ENCODE measurements at regions not wholly inside any gene's neighbourhood (a gene's known extent, or its start where the extent isn't known, plus 50 kb on each side); places are given as distances from the start of the nearest gene placed in this dataset.

- Histone ChIP-seq H2BK5ac (ENCODE audit: insufficient read length, low read length) (no peak overlapping the region), H3K23me2 (ENCODE audit: insufficient read length, low read depth, low read length, poor library complexity, severe bottlenecking) (no peaks in the 10 kb centered on the region), H3K23ac (ENCODE audit: insufficient read length, low read depth, low read length) (no peak overlapping the region), H3K14ac (ENCODE audit: insufficient read depth, low read length) (no peak overlapping the region), H3K4me1 (ENCODE audit: insufficient read depth, low read length) (no peaks in the 10 kb centered on the region), H3K27me3 (ENCODE audit: insufficient read depth, low read length) (no peaks in the 10 kb centered on the region), H3K18ac (ENCODE audit: insufficient read length, low read depth, low read length) (no peak overlapping the region), H2AFZ (ENCODE audit: low read length) (no peak overlapping the region), H3K79me2 (ENCODE audit: insufficient read depth, low read length) (no peaks in the 10 kb centered on the region), H3K56ac (ENCODE audit: insufficient read length, low read depth, low read length) (no peak overlapping the region), H3K27ac (ENCODE audit: insufficient read length, low read depth, low read length) (no peak overlapping the region), H3K4me2 (ENCODE audit: insufficient read depth, insufficient read length, low read length) (no peak overlapping the region), H3K9ac (ENCODE audit: extremely low read depth, insufficient read length, low read length) (no peak overlapping the region), H2BK15ac (ENCODE audit: low read depth, low read length) (no peak overlapping the region), H2BK120ac (ENCODE audit: low read depth, low read length, poor library complexity, severe bottlenecking) (no peak overlapping the region), H4K5ac (ENCODE audit: insufficient read length, low read depth, low read length) (no peak overlapping the region), H4K20me1 (ENCODE audit: control insufficient read depth, insufficient read depth, insufficient read length) (no peaks in the 10 kb centered on the region), H2BK12ac (ENCODE audit: insufficient read length, low read depth, low read length) (no peak overlapping the region), H3K4ac (ENCODE audit: low read depth, low read length) (no peak overlapping the region), H4K91ac (ENCODE audit: insufficient read length, low read depth, low read length) (no peak overlapping the region), H3K79me1 (ENCODE audit: insufficient read depth, low read depth, low read length, poor library complexity, severe bottlenecking) (no peaks in the 10 kb centered on the region), H2BK20ac (ENCODE audit: low read depth, low read length, poor library complexity, severe bottlenecking) (no peak overlapping the region), H4K8ac (replicated peaks; ENCODE audit: insufficient read length, low read depth, low read length) (no peak overlapping the region), H2AK5ac (ENCODE audit: insufficient read length, low read length) (no peak overlapping the region), H3K9me3 (ENCODE audit: control insufficient read depth, low read depth, low read length) (no peaks in the 10 kb centered on the region), H3T11ph (ENCODE audit: low read length) (no peak overlapping the region)
- Mint-ChIP-seq H3K4me3 (no peak overlapping the region), H3K4me1 (no peaks in the 10 kb centered on the region; a peak in 1 of 4 replicates), H3K9me3 (peaks cover 0 to 3% of the 10 kb centered on the region in 2 experiments; a peak in 2 of 5 replicates), H3K27ac (no peak overlapping the region), H3K36me3 (ENCODE audit: insufficient read depth in 1 of 3, low read depth in 3 of 3) (no peaks in the 10 kb centered on the region; a peak in 1 of 7 replicates), H3K27me3 (ENCODE audit: low read depth) (no peaks in the 10 kb centered on the region)
- DNase-seq = no peak
- TF ChIP-seq CTCF (conservative IDR thresholded peaks at IDR 0.05) = no peak
Measured at GRCh38 chr5:103842936-103843335, 280.3 kb upstream of the NUDT12 start.
